ENCODE measurements at regions not wholly inside any gene's neighbourhood (a gene's known extent, or its start where the extent isn't known, plus 50 kb on each side); places are given as distances from the start of the nearest gene placed in this dataset.

DNA sequence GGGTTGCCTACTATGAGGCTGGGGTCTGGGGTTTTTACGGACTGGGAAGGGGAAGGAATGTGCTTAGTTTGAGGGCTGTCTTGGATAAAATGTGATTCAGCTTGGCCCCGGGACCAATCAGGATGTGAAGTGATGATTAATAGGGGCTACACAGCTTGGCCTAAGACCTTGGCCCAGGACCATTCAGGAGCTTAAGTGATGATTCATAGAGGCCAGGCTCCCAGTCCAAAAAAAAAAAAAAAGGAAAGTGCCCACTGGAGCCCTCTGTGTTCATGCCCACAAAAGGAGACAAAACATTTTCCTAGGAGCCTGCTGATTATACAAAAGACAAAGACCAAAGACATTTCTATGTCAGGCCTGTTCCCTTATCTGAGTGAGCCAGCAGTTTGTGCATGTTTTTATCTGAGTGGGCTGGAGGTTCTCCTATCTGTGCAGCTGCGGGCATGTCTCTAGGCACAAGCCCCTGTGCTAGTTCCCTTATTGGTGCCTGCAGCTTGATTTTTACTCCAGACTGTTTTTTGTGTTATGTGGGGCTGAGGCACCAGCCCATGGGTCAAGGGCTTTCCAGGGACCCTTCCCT, 898.2 kb upstream of the GOT2 start:
- no peak for TF ChIP-seq CTCF (IDR thresholded peaks at IDR 0.05)
- TF ChIP-seq POLR2A (IDR thresholded peaks at IDR 0.05), result no peak
- no peak for TF ChIP-seq EP300 (IDR thresholded peaks at IDR 0.05; ENCODE audit: low read depth)
